HG03108 (cell line): ENCODE measurements at regions not wholly inside any gene's neighbourhood (a gene's known extent, or its start where the extent isn't known, plus 50 kb on each side); places are given as distances from the start of the nearest gene placed in this dataset.
"Not testable (repeated sequence)": the region's sequence is repeated elsewhere in the genome, so short reads cannot be mapped to it uniquely, and the experiment has no call there.

Experiments used
- ATAC-seq: cut with Tn5 transposase; IDR thresholded peaks from one replicate; pipeline ENCODE4 v1.9.1; 2021; ENCODE audit warnings: moderate library complexity; ENCODE audit not compliant: unreplicated experiment

DNA sequence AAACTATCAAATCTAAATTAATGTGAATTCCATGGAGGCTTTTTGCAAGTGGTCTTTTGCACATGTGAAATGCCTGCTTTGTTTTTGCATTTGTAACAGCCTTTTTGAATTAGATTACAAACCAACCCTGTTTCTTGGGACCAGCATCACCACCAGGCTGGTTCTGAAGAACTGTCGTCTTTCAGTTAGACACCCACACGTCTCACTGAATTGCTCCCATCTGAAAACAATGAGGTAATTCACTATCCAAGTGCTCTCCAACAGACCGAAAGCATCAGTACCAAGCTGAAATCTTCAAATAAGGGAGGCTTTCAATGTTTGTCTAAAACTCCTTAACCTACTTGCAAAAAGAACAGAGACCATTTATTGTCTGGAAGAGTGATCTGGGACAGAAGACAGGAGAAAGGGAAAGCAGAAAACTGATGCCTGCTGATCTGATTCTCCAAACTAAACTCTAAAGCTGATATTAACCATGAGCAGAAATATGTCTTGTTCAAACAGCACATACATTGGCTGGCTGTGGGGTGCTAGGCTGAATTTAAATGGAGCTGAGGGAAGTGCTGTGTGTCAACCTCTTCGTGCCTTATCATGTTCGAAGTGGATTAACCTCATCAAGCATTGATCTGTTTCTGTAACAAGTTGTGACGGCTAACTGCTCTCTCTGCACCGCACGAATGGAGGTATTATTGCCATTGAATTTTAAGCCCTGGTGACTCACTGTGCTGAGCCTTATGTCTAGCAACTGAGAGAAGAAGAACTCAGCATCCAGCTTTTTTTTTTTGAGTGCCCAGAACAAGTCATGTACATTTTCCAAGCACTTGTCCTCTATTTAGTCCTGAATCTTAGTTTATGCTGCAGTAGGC, 213.7 kb upstream of the P2RY1 start:
- ATAC-seq = no peak

DNA sequence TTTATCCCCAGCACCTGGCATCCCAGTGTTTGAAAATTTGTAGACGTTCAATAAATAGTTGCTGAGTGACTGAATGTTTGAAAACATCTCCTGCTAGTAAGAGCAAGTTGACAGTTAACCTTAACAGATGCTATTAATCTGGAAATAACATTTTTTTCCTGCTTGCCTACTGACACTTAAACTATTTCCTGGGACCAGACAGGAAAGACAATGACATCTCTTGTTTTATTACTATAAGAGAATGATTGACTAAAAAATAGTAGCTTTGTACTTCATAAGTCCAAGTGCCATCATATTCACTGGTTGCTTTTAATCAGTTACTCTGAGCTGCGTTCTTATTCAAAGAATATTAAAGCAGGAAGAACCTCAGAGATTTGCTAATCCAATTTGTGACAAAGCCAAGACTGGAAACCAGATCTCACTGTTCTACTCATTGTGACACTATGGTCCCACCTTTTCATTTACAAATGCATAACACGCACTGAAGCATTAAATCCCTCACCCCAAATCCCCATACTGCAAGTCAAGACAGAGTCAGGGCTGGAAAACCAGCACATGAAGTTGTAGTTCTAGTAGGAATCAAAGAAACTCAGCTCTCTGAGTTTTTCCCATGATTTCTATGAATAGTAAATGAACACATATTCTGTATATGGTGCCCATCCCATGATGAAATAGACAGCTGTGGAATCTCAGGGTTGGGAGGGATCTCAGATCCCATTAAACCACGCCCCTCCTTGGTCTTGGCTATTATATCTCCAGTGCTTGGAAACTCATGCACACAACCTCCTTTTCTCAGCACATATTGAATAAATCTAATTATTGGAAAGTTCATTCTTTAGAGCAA, 212.7 kb upstream of the P2RY1 start:
- ATAC-seq = no peak

DNA sequence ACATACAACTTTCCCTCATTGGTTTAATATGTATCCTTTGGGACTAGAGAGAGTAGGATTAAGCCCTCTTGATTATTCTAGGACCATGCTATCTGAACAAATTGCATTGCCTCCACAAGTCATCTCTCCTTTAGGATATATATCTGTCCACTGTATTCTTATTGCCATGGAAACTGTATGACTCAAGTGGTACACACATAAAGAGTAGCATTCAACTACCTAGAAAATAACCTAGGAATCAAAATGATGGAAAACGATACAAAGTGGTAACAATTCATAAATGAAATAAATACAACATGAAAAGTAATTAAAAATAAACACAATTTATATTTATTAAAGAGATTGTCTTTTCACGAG, 212.1 kb upstream of the P2RY1 start:
- no peak for ATAC-seq

DNA sequence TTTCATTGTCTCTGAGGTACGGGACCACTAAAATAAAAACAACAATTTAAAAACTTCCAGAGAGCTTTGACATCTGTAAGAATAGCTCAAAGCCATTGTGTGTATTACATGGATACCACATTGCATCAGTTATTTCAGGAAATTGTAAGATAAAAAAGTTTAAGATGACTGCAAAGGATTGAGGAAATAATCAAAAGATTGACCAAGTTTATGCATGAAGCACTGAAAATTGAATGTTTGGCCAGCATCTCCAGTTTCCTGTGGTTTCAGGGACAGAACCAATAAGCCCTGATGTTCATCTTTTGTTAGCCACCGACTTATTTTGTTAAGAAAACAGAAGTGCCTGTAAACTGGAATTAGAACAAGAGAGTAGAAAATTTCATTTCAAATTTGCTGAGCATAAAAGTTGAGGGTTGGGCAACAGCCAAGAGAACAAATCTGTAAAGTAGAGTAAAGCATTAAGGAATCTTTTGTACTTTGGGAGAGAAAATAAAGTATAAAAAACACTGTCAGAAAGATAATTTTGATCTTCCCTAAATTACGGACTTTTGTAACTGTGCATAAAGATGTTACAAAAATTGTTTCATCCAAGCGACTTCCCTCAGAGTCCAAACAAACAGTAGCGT, 211.5 kb upstream of the P2RY1 start:
- ATAC-seq = no peak

DNA sequence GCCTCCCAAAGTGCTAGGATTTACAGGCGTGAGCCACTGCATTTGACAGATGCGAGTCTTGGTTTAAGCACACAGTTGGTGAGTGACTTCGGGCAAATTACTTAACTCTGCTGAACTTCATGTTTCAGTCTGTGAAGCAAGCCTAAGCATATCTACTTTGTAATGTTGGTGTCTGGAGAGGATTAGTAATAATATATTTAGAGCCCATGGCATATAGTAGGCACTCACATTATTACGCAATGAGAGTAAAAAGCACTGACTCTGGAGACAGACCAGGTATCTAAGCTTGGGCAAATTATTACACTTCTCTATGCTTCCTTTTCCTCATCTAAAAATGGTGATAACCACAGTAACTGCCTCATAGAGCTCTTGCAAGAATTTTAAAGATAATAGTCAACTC, 208.7 kb upstream of the P2RY1 start:
- ATAC-seq = no peak

DNA sequence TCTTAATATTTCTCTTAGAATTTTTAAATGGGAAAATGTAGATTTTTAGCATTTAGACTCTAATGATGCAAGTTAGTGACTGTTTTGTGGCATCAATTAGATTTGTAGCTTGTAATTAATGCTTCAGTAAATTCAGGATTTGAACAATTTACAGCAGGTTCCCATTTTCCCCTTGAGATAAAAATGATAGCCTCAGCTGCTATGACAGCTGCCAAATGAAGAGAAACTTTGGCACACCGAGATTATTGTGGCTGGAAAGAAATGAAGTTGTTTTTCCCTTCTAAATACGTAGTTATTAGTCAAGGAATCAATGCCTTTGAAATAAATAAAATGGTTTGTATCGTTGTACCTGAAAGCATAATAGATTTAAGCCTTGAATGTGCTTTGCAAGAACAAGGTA, 206.4 kb upstream of the P2RY1 start:
- no peak for ATAC-seq

DNA sequence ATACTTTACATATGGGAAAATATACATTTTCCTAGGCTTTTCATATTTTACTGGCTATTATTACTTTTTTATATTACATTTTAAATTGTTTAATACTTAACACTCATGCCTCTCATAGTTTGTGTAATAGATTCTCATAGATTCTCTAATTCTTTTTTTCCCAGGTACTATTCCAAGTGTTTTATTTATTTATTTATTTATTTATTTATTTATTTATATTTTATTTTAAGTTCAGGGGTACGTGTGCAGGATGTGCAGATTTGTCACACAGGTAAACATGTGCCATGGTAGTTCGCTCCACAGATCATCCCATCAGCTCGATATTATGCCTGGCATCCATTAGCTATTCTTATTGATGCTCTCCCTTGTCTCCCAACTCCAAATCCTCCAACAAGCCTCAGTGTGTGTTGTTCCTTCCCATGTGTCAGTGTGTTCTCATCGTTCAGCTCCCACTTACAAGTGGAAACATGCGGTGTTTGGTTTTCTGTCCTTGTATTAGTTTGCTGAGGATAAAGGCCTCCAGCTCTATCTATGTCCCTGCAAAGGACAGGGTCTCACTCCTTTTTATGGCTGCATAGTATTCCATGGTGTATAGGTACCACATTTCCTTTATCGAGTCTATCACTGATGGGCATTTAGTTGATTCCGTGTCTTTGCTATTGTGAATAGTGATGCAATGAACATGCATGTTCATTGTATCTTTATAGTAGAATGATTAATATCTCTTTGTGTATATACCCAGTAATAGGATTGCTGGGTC, 205.4 kb upstream of the P2RY1 start:
- no peak for ATAC-seq

DNA sequence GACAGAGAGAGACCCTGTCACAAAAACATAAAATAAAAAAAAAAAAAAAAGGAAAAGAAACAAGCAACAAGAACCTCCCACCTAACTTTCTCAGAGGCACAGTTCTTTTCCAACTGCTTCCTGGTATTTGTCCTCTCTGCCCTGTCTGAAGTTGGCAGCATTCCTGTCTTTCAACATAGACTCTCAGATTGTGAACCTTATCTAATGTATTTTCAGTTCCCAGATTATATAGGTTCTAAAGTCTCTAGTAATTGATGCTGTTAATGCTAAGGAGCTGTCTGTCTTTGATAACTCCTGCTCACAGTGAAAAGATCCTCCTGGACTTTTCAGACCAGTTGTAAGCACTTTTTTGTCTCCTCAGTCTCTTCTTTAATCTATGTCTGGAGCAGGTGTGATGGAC, 199.5 kb upstream of the P2RY1 start:
- no peak for ATAC-seq

DNA sequence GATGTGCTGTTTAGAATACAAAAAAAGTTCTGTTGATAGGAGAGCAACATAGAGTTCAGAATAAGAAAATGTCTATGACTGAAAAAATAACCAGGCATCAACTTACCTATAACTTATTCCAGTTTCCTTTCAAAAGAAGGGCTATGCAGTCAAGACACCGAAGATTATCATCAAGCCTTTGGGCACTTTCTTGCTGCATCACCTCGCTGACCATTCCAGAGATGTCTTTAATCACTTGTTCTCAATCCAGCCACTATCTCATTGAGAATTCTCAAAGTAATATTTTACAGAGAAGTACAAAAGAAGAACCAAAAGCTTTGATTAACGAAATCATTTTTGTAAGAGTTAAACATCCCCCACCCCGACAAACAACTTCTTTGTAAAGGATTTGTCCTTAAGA, 198.3 kb upstream of the P2RY1 start:
- no peak for ATAC-seq

DNA sequence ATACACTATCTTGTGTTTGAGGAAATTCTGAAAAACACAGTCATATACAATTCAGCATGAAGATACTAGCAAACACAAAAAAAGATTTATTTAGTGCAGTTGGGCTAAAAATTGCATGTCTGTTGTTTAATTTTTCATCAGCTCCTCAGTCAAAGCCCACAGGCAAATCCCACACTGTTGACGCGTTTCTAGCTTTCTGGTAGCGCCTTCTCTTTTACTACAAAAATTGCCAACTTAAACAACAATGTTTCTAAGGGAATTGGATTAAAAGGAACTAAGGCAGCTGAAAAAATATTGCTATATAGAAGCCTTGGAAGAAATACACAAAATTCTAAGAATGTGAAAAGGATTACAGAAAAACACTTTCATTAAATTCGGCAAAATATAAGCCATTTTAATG, 196.7 kb upstream of the P2RY1 start:
- no peak for ATAC-seq

DNA sequence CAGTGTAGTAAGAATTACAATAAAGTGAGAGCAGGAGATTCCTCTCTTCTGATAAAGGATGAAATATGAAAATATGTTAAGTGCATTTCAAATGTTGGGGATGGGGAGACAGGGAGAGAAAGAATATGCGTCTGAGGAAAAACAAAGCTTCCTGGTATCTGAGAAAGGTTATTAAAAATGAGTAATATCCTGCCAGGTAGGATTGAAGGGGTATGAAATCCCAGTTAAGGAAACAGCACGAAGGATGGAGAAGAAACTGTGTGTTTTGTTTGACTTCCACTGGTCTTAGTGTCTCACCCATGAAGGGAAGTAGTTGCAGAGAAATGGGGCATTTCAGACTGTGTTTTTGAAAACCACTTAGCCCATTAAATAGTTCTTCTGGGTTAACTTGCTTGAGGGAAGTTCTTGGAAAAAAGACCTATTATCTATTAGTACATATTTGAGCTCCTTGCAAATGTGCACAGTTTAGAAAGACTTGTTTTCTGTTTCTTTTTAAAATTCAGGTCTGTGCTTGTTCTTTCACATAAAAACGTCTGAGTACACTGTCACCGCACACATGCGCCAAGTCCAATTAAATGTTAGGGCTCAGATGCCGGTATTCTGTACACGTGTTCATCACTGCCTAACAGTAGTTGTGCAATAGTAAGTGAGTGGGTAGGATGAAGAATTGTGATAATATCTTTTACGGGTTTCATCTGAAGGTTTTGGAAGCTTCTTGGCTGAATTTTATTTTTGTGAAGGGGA, 196.1 kb upstream of the P2RY1 start:
- ATAC-seq = no peak

DNA sequence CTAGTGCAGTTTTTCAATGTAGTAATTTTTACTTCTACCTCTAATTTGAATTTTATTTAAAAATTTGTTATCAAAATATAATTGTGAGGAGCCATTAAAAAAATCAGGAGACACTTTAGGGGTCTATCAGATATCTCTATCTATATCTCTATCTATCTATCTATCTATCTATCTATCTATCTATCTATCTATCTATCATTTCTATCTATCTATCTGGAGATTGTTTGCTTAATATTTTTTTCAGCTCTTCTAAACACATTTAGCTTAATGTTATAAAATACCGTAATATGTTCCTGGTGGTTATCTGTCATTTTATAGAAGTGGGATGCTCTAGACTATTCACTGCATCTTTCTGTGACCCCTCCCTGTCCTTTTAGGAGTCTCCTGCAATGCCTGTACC, 193.7 kb upstream of the P2RY1 start:
- ATAC-seq = no peak

DNA sequence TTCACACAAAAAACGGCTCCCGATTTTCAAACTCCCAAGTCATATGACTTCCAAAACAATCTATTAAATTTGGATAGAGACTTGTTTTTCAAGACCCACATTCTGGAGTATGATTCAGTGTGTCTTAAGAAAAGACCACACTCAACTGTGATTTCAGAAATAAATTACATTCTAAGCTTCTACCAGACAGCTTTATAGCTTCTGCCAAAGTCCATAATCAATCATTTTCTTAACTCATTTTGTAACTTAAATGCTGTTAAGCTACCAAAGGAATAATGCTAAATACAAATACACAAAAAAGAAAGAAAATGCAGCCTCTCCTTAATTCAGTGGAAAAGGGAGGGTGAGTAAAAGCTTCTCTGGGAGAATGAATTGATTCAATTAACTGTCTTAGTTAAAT, 192.3 kb upstream of the P2RY1 start:
- no peak for ATAC-seq

DNA sequence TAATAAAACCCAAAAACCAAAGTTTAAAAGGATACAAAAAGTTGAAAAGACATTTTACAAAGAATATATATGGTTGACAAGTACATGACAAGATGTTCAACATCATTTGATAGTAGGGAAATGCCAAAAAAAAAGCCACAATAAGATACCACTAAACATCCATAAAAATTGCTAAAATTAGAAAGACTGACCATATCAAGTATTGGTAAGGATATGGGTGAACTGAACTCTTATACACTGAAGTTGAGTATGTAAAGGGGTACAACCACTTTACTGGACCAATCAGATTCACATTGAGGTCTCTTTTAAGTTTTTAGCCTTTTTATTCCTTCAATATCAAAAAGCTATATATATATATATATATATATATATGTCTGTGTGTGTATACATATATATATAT, 190.5 kb upstream of the P2RY1 start:
- ATAC-seq = no peak

DNA sequence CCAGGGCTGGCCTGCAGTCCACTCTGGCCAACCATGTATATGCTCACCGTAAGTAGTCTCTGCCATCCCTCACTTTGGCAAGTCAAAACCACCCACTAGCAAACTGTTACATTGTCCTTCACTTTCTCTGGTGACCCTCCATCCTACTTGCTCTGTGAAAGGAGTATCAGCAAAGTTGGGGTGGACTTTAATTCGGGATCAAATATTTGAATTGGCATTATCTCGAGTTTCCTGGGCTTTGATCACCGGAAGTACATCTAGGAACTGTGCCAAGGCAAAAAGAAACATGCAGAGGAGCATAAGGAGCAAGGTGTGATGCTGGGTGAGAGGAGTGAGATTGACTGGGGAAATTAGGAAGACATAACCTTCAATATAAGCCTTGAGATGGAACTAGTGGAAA, 188.9 kb upstream of the P2RY1 start:
- ATAC-seq = no peak

DNA sequence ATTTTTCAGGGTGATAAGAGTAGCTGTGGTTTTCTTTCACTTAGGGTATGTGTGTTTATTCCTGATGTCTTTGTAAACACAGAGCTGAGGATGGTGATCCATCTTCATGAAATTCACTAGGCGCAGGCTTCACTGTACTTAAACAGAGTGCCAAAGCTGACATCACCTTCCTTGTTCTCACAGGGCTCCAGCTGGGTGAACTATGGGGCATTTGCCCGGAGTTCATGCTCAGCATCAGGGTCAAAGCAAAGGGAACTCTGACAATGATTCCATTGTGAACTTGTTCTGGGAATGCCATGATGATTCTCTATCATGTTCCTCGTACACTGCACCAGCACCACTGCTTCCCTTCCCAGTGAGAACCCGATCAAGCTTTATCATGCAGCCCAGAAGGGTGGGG, 184.8 kb upstream of the P2RY1 start:
- ATAC-seq = no peak

DNA sequence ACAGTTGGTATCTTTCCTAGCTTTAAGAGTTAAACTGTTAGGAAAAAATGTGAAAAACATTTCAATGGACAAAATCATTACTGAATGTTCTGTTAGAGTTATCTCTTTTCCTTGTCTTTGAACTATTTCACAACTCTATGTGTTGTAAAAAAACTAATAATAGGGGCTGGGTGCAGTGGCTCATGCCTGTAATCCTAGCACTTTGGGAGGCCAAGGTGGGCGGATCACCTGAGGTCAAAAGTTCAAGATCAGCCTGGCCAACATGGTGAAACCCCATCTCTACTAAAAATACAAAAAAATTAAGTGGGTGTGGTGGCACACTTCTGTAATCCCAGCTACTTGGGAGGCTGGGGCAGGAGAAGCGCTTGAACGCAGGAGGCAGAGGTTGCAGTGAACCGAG, 184.0 kb upstream of the P2RY1 start:
- ATAC-seq = not testable (repeated sequence)

DNA sequence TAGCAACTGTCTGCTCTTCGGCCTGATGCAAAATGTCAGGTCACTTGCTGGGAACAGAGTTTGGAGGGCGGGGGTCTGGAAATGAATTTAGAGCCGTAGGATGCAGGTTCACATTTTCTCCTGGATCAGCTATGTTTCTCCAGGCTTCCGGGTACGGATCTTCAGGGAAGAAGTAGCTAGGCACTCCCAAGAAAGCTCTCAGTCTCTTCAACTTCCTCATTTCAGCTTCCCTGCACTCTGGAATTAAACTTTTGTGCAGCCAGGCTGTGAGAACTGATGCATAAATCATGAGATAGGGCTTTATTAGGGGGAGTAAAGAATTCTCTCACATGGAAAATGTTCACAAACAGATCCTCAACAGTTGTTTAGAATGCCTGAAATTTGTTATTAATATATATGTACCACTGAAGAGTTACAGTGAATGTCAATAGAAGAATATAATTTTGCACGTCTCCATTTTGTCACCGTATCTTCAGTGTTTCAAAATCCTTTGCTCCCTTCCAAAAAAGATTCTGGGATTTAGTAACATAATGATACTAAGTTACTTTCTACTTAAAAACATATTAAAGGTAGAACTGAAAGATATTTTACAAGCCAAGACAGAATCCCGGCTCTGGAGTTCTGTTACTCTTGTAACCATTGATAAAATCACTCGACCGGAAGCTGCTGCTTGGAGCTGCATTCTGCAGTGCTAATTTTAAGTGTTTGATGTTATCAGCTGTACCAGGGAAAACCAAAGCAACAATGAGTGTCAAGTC, 178.5 kb upstream of the P2RY1 start:
- ATAC-seq = no peak

DNA sequence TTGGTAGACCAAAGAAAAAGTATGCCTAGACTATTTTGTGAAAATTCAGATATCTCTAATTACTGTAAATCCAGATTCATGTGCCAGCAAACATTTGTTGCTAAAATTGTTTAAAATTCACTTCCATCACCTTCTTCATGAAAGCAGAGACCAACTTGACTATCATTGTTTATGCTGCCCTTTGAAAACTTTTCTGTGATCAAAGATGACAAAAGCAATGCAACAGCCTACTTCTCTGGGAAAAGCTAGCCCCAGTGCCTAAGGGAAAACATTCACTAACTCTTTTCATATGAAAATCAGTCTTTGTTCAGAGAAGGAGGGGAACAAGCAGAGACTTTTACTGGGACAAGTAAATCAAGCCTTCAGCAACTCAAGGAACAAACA, 178.0 kb upstream of the P2RY1 start:
- ATAC-seq = no peak
